Right lobe of liver (tissue), 6 donors: ENCODE measurements at regions not wholly inside any gene's neighbourhood (a gene's known extent, or its start where the extent isn't known, plus 50 kb on each side); places are given as distances from the start of the nearest gene placed in this dataset.
A peak's percentile ranks its signal among the peaks of the same experiment; 100 is the strongest.

Experiments
- ATAC-seq, 4 donors: fragments of 200-7000 bp; cut with Tn5 transposase; one replicate each; pipeline ENCODE4 v1.9.1; 2020; ENCODE audit warnings: mild to moderate bottlenecking in 4 of 4, moderate library complexity in 4 of 4
- DNase-seq, 3 donors: peaks; one replicate each; pipeline ENCODE4 v3.0.0-alpha.2; 2020
- H3K27ac ChIP-seq, 3 donors: fragments of 200-600 bp; one replicate each; pipeline ENCODE4 v1.8.0; 2022
- H3K27me3 ChIP-seq, 2 donors: fragments of 200-600 bp; one replicate each; pipeline ENCODE4 v1.8.0; 2022
- H3K36me3 ChIP-seq, 4 donors: fragments of 200-600 bp; sonication (generic) in 1 of 4; one replicate each; pipeline versions ENCODE4 v1.5.1 to v1.8.0; 2017 to 2022; ENCODE audit warnings: control low read depth in 1 of 4
- H3K4me1 ChIP-seq, 4 donors: fragments of 200-600 bp; sonication (generic) in 1 of 4; one replicate each; pipeline versions ENCODE4 v1.5.1 to v1.8.0; 2017 to 2022; ENCODE audit warnings: control low read depth in 1 of 4
- H3K4me3 ChIP-seq, 3 donors: fragments of 200-600 bp; one replicate each; pipeline ENCODE4 v1.8.0; 2022
- H3K9me3 ChIP-seq, 4 donors: fragments of 200-600 bp; sonication (generic) in 1 of 4; one replicate each; pipeline versions ENCODE4 v1.5.1 to v1.8.0; 2017 to 2022; ENCODE audit warnings: control low read depth in 1 of 4
- CTCF ChIP-seq, 4 donors: fragments of 200-600 bp in 3 of 4; fragments of 450-650 bp in 1 of 4; IDR thresholded peaks; one replicate each; pipeline versions ENCODE4 v1.5.1 to v1.8.0; 2016 to 2022; ENCODE audit warnings: antibody characterized with exemption in 4 of 4, mild to moderate bottlenecking in 2 of 4
- POLR2A ChIP-seq: fragments of 450-650 bp; IDR thresholded peaks from one replicate; pipeline ENCODE4 v1.6.1; 2017; ENCODE audit warnings: antibody characterized with exemption, mild to moderate bottlenecking
- WGBS: methylation state at CpG from one replicate; pipeline ENCODE4 v1.1.6; 2018; ENCODE audit warnings: low coverage, low lambda C conversion rate; ENCODE audit not compliant: insufficient coverage; ENCODE audit errors: missing lambda C conversion rate; 5-methylcytosine and 5-hydroxymethylcytosine counted together
- intact Hi-C, 2 donors: fragments of 100-400 bp; cut with DNase I; formaldehyde crosslinking; loops; one replicate each; pipeline versions ENCODE4 v1.11.2 to v1.14.1; 2022
- donor health status: DM: no; HTN: yes; CAD: no.
- donor health status: DM: no; HTN: no; CAD: no.
- donor health status: DM: no; HTN: no; CAD: no.
- donor health status: DM: no; HTN: yes; CAD: no.
- donor health status: DM: no; HTN: yes; CAD: no.

GRCh38 chr3:76669322-76669721 is 370.6 kb upstream of the ROBO2 start:
- H3K36me3 ChIP-seq, result no peaks in the 10 kb centered on the region
- no peaks in the 10 kb centered on the region for H3K27me3 ChIP-seq
- WGBS, result 41% methylated on average over 3 of the region's 5 CpGs
- TF ChIP-seq CTCF (IDR thresholded peaks at IDR 0.05) (no peak), POLR2A (no peak)
- intact Hi-C loops, result no loop called here
- H3K9me3 ChIP-seq, result no peaks in the 10 kb centered on the region
- DNase-seq (no peak), ATAC-seq (no peak)
- H3K4me3 ChIP-seq, result no peak overlapping the region
- H3K27ac ChIP-seq, result no peak overlapping the region
- no peaks in the 10 kb centered on the region for H3K4me1 ChIP-seq

- intact Hi-C loops, result no loop called here
- no peaks in the 10 kb centered on the region for H3K4me1 ChIP-seq
- no peaks in the 10 kb centered on the region for H3K36me3 ChIP-seq
- H3K27ac ChIP-seq, result no peak overlapping the region
- 76% methylated on average over 4 of the region's 4 CpGs for WGBS
- no peak for DNase-seq
- H3K27me3 ChIP-seq, result no peaks in the 10 kb centered on the region
- no peaks in the 10 kb centered on the region for H3K9me3 ChIP-seq
- TF ChIP-seq CTCF (IDR thresholded peaks at IDR 0.05) (no peak), POLR2A (no peak)
- no peak for ATAC-seq
- no peak overlapping the region for H3K4me3 ChIP-seq
Measured at GRCh38 chr3:76673171-76673570, 366.7 kb upstream of the ROBO2 start.

GRCh38 chr3:76679541-76679940 is 360.4 kb upstream of the ROBO2 start:
- Histone ChIP-seq H3K4me3 (no peak overlapping the region), H3K36me3 (no peaks in the 10 kb centered on the region), H3K27me3 (no peaks in the 10 kb centered on the region), H3K27ac (no peak overlapping the region), H3K4me1 (no peaks in the 10 kb centered on the region), H3K9me3 (no peaks in the 10 kb centered on the region)
- intact Hi-C loops, result no loop called here
- peak; percentile 50 to 63 (median 56) for ATAC-seq
- DNase-seq, result no peak
- TF ChIP-seq POLR2A, result no peak
- peak; percentile 29 to 39 (median 36) for TF ChIP-seq CTCF (IDR thresholded peaks at IDR 0.05)

GRCh38 chr3:76683256-76683655 is 356.6 kb upstream of the ROBO2 start:
- no peak for ATAC-seq
- TF ChIP-seq CTCF (IDR thresholded peaks at IDR 0.05), result no peak
- no peak for TF ChIP-seq POLR2A
- peaks cover 0 to 12% (median 3%) of the 10 kb centered on the region in 4 donors for H3K4me1 ChIP-seq

GRCh38 chr3:76684946-76685345 is 355.0 kb upstream of the ROBO2 start:
- Histone ChIP-seq H3K36me3 (no peaks in the 10 kb centered on the region), H3K4me3 (no peak overlapping the region), H3K4me1 (peaks cover 0 to 12% (median 3%) of the 10 kb centered on the region in 4 donors), H3K27me3 (no peaks in the 10 kb centered on the region), H3K27ac (no peak overlapping the region), H3K9me3 (no peaks in the 10 kb centered on the region)
- intact Hi-C loops, result no loop called here
- TF ChIP-seq CTCF (IDR thresholded peaks at IDR 0.05) (no peak), POLR2A (no peak)
- no peak for DNase-seq
- WGBS, result 86% methylated on average over 2 of the region's 2 CpGs
- ATAC-seq, result no peak

More at GRCh38 chr3:76683256-76683655, 356.6 kb upstream of the ROBO2 start:
- WGBS, result 68% methylated on average over 3 of the region's 3 CpGs
- no peaks in the 10 kb centered on the region for H3K27me3 ChIP-seq
- no peaks in the 10 kb centered on the region for H3K36me3 ChIP-seq
- no peak for DNase-seq
- intact Hi-C loops, result no loop called here
- no peak overlapping the region for H3K4me3 ChIP-seq
- H3K27ac ChIP-seq, result no peak overlapping the region
- H3K9me3 ChIP-seq, result no peaks in the 10 kb centered on the region
